ENCODE measurements at regions not wholly inside any gene's neighbourhood (a gene's known extent, or its start where the extent isn't known, plus 50 kb on each side); places are given as distances from the start of the nearest gene placed in this dataset.

GRCh38 chr9:107176436-107177151, 106.5 kb upstream of the RAD23B start:
- TF ChIP-seq, protein P1, sequence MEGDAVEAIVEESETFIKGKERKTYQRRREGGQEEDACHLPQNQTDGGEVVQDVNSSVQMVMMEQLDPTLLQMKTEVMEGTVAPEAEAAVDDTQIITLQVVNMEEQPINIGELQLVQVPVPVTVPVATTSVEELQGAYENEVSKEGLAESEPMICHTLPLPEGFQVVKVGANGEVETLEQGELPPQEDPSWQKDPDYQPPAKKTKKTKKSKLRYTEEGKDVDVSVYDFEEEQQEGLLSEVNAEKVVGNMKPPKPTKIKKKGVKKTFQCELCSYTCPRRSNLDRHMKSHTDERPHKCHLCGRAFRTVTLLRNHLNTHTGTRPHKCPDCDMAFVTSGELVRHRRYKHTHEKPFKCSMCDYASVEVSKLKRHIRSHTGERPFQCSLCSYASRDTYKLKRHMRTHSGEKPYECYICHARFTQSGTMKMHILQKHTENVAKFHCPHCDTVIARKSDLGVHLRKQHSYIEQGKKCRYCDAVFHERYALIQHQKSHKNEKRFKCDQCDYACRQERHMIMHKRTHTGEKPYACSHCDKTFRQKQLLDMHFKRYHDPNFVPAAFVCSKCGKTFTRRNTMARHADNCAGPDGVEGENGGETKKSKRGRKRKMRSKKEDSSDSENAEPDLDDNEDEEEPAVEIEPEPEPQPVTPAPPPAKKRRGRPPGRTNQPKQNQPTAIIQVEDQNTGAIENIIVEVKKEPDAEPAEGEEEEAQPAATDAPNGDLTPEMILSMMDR (IDR thresholded peaks at IDR 0.05 in 4 of 5, conservative IDR thresholded peaks at IDR 0.05 in 1 of 5): no peak
- TF ChIP-seq POLR2A (IDR thresholded peaks at IDR 0.05): no peak
